Astrocyte (in vitro differentiated cells and primary cell): ENCODE measurements at regions not wholly inside any gene's neighbourhood (a gene's known extent, or its start where the extent isn't known, plus 50 kb on each side); places are given as distances from the start of the nearest gene placed in this dataset.

Experiments used
- DNase-seq: peaks from one replicate; pipeline ENCODE4 v3.0.0-alpha.2; 2010; ENCODE audit warnings: low read depth
- FAIRE-seq: peaks from 2 replicates; lab custom pipeline; 2011; peaks lifted over from hg19 to GRCh38; lab: Jason Lieb, UNC
- H2AFZ ChIP-seq: 2 replicates; pipeline ENCODE4 v1.6.0; 2012; ENCODE audit warnings: low read depth, low read length, inconsistent platforms
- H3K27ac ChIP-seq: 2 replicates; pipeline ENCODE4 v1.5.1; 2011; ENCODE audit warnings: low read depth, low read length, inconsistent platforms
- H3K27me3 ChIP-seq: 2 replicates; pipeline ENCODE4 v1.6.0; 2011; ENCODE audit warnings: low read length, inconsistent platforms; ENCODE audit not compliant: insufficient read depth
- H3K36me3 ChIP-seq: 2 replicates; pipeline ENCODE4 v1.5.1; 2011; ENCODE audit warnings: low read length, inconsistent platforms; ENCODE audit not compliant: insufficient read depth
- H3K4me1 ChIP-seq: 2 replicates; pipeline ENCODE4 v1.5.1; 2011; ENCODE audit warnings: low read length, inconsistent platforms; ENCODE audit not compliant: insufficient read depth
- H3K4me2 ChIP-seq: 2 replicates; pipeline ENCODE4 v1.6.0; 2012; ENCODE audit warnings: low read length, inconsistent platforms
- H3K4me3 ChIP-seq: 2 replicates; pipeline ENCODE4 v1.5.1; 2011; ENCODE audit warnings: low read depth, mild to moderate bottlenecking, low read length, inconsistent platforms; ENCODE audit not compliant: insufficient read depth
- H3K79me2 ChIP-seq: 2 replicates; pipeline ENCODE4 v1.6.0; 2012; ENCODE audit warnings: mild to moderate bottlenecking, low read length, inconsistent platforms; ENCODE audit not compliant: insufficient read depth
- H3K9ac ChIP-seq: 2 replicates; pipeline ENCODE4 v1.6.0; 2012; ENCODE audit warnings: mild to moderate bottlenecking, low read length, inconsistent platforms
- H3K9me3 ChIP-seq: 2 replicates; pipeline ENCODE4 v1.5.1; 2012; ENCODE audit warnings: low read depth, mild to moderate bottlenecking, low read length, inconsistent platforms; ENCODE audit not compliant: insufficient read depth
- H4K20me1 ChIP-seq: 2 replicates; pipeline ENCODE4 v1.6.0; 2012; ENCODE audit warnings: low read length, inconsistent platforms; ENCODE audit not compliant: insufficient read depth
- H3K27ac Mint-ChIP-seq: one replicate; pipeline ENCODE4 v1.8.0; 2021; ENCODE audit warnings: mild to moderate bottlenecking, mixed read lengths; ENCODE audit not compliant: unreplicated experiment
- H3K27me3 Mint-ChIP-seq: one replicate; pipeline ENCODE4 v1.8.0; 2021; ENCODE audit warnings: low read depth, mixed read lengths; ENCODE audit not compliant: unreplicated experiment
- H3K36me3 Mint-ChIP-seq: one replicate; pipeline ENCODE4 v1.8.0; 2021; ENCODE audit warnings: low read depth, mixed read lengths; ENCODE audit not compliant: unreplicated experiment
- H3K4me1 Mint-ChIP-seq: one replicate; pipeline ENCODE4 v1.8.0; 2021; ENCODE audit warnings: low read depth, mixed read lengths; ENCODE audit not compliant: unreplicated experiment
- H3K4me3 Mint-ChIP-seq: one replicate; pipeline ENCODE4 v1.8.0; 2021; ENCODE audit warnings: mild to moderate bottlenecking, moderate library complexity, mixed read lengths; ENCODE audit not compliant: unreplicated experiment
- H3K9me3 Mint-ChIP-seq: one replicate; pipeline ENCODE4 v1.8.0; 2021; ENCODE audit warnings: mild to moderate bottlenecking, mixed read lengths; ENCODE audit not compliant: unreplicated experiment
- EZH2 ChIP-seq: IDR thresholded peaks from 2 replicates; pipeline ENCODE4 v1.6.1; 2012; ENCODE audit warnings: mild to moderate bottlenecking, low read length, inconsistent platforms; ENCODE audit not compliant: insufficient read depth
- TF ChIP-seq, protein P1 (sequence below): IDR thresholded peaks from 2 replicates; pipeline ENCODE4 v1.5.1; 2011; ENCODE audit warnings: low read depth, mild to moderate bottlenecking, inconsistent platforms, low read length, moderate library complexity; ENCODE audit not compliant: insufficient read depth

DNA sequence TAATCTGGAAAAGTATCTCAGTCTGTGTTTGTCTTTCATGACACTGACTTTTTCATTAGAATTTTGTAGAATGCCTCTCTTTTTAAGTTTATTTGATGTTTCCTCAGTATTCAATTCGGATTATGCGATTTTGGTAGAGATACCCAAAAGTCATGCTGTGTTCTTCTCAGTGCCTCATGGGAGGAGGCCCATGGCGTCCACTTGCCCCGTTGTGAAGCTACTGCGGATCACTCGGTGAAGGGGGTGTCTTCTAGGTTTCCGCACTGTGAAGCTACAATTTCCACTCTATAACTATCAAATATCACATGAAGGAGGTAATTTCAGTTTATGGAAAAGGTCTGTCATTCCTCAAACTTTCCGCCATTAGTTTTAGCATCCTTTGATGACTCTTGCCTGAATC lies 794.0 kb downstream of the TBC1D22A start:
- Histone ChIP-seq H3K27me3 (no peaks in the 10 kb centered on the region), H3K27ac (no peak overlapping the region), H3K36me3 (no peaks in the 10 kb centered on the region), H2AFZ (no peak overlapping the region), H3K4me1 (no peaks in the 10 kb centered on the region), H3K9ac (no peak overlapping the region), H4K20me1 (no peaks in the 10 kb centered on the region), H3K79me2 (no peaks in the 10 kb centered on the region), H3K4me3 (no peak overlapping the region), H3K9me3 (peaks cover 11% of the 10 kb centered on the region), H3K4me2 (no peak overlapping the region)
- Mint-ChIP-seq H3K27me3 (no peaks in the 10 kb centered on the region), H3K36me3 (no peaks in the 10 kb centered on the region), H3K9me3 (peaks cover 14% of the 10 kb centered on the region), H3K4me1 (no peaks in the 10 kb centered on the region), H3K27ac (no peak overlapping the region), H3K4me3 (no peak overlapping the region)
- FAIRE-seq (no peak), DNase-seq (no peak)
- TF ChIP-seq EZH2 = no peak
- TF ChIP-seq, protein P1, sequence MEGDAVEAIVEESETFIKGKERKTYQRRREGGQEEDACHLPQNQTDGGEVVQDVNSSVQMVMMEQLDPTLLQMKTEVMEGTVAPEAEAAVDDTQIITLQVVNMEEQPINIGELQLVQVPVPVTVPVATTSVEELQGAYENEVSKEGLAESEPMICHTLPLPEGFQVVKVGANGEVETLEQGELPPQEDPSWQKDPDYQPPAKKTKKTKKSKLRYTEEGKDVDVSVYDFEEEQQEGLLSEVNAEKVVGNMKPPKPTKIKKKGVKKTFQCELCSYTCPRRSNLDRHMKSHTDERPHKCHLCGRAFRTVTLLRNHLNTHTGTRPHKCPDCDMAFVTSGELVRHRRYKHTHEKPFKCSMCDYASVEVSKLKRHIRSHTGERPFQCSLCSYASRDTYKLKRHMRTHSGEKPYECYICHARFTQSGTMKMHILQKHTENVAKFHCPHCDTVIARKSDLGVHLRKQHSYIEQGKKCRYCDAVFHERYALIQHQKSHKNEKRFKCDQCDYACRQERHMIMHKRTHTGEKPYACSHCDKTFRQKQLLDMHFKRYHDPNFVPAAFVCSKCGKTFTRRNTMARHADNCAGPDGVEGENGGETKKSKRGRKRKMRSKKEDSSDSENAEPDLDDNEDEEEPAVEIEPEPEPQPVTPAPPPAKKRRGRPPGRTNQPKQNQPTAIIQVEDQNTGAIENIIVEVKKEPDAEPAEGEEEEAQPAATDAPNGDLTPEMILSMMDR = no peak

DNA sequence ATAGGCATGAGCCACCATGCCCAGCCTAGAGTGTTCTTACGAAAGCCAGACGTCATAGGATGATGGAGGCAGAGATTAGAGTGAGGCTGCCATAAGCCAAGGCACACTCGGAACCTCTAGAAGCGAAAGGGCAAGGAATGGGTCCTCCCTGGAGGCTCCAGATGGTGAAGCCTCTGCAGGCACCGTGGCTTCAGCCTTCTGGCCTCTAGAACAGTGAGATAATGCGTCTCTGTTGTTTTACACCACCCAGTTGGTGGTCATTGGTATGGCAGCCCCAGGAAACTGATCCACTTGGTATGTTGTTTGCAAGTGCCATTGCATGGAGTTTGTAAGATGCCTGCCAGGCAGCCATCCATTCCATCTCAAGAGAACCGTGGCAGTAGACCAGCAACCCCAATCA lies 791.0 kb downstream of the TBC1D22A start:
- TF ChIP-seq EZH2 = no peak
- TF ChIP-seq, protein P1 = no peak
- no peaks in the 10 kb centered on the region for H3K4me1 ChIP-seq
- no peaks in the 10 kb centered on the region for H3K4me1 Mint-ChIP-seq
- no peak overlapping the region for H3K4me2 ChIP-seq
- H4K20me1 ChIP-seq = no peaks in the 10 kb centered on the region
- H3K9me3 ChIP-seq = peaks cover 9% of the 10 kb centered on the region
- H3K4me3 Mint-ChIP-seq = no peak overlapping the region
- H3K9me3 Mint-ChIP-seq = peaks cover 17% of the 10 kb centered on the region
- H3K9ac ChIP-seq = no peak overlapping the region
- no peak for DNase-seq
- H3K36me3 Mint-ChIP-seq = no peaks in the 10 kb centered on the region
- H3K27ac ChIP-seq = no peak overlapping the region
- no peaks in the 10 kb centered on the region for H3K36me3 ChIP-seq
- no peaks in the 10 kb centered on the region for H3K27me3 Mint-ChIP-seq
- H3K79me2 ChIP-seq = no peaks in the 10 kb centered on the region
- no peaks in the 10 kb centered on the region for H3K27me3 ChIP-seq
- no peak for FAIRE-seq
- no peak overlapping the region for H3K4me3 ChIP-seq
- no peak overlapping the region for H2AFZ ChIP-seq
- H3K27ac Mint-ChIP-seq = no peak overlapping the region

DNA sequence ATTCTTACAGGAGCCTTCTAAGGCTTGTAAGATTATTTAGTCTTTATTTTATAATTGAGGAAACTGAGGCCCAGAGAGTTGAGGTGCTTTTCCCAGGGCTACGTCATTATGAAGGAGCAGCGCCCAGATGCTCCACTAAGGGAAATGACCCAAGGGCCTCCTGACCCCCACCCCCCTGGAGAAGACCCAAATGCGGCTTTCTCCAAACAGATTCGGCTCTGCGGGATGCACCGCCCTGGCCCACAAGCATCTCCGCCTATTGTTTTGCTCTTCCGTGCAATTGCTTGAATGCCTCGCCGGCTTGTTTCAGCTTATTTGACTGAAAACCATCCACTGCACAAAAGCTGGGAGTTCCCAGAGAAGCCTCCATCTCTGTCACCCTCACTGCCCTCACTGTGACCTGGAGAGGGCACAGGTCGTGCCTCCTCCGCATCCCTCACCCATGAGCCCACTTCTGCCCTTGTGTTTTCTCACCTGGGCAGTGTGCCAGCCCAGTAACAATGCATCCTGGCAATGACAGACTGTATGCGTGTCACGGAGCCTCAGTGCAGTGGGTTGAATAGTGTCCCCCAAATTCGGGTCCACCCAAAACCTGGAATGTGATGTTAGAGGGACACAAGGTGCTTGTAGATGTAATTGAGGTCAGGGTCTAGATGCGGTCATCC lies 790.2 kb downstream of the TBC1D22A start:
- H3K4me2 ChIP-seq = no peak overlapping the region
- no peak overlapping the region for H3K4me3 Mint-ChIP-seq
- H3K4me1 Mint-ChIP-seq = no peaks in the 10 kb centered on the region

More for the DNA sequence above, 790.2 kb downstream of the TBC1D22A start:
- Histone ChIP-seq H3K9ac (no peak overlapping the region), H3K9me3 (peaks cover 11% of the 10 kb centered on the region), H3K4me1 (no peaks in the 10 kb centered on the region), H4K20me1 (no peaks in the 10 kb centered on the region), H3K27me3 (no peaks in the 10 kb centered on the region), H2AFZ (no peak overlapping the region), H3K36me3 (no peaks in the 10 kb centered on the region), H3K27ac (no peak overlapping the region), H3K79me2 (no peaks in the 10 kb centered on the region), H3K4me3 (no peak overlapping the region)
- Mint-ChIP-seq H3K27me3 (no peaks in the 10 kb centered on the region), H3K36me3 (no peaks in the 10 kb centered on the region), H3K9me3 (peaks cover 23% of the 10 kb centered on the region), H3K27ac (no peak overlapping the region)
- FAIRE-seq (no peak), DNase-seq (no peak)
- no peak for TF ChIP-seq EZH2
- TF ChIP-seq, protein P1 = no peak
